ENCODE measurements at regions not wholly inside any gene's neighbourhood (a gene's known extent, or its start where the extent isn't known, plus 50 kb on each side); places are given as distances from the start of the nearest gene placed in this dataset.

GRCh38 chr1:14468751-14469150 lies 129.7 kb upstream of the KAZN start:
- TF ChIP-seq CTCF (IDR thresholded peaks at IDR 0.05) (no peak), EZH2 (IDR thresholded peaks at IDR 0.05; ENCODE audit: borderline replicate concordance, insufficient read depth, low read depth, low read length, poor library complexity, severe bottlenecking) (no peak)

Measured in B cell (primary cell).